Body of pancreas (tissue), 4 donors: ENCODE measurements at regions not wholly inside any gene's neighbourhood (a gene's known extent, or its start where the extent isn't known, plus 50 kb on each side); places are given as distances from the start of the nearest gene placed in this dataset.

Source experiments
- CTCF ChIP-seq, 7 experiments: fragments of 450-650 bp in 4 of 7; fragments of 200-600 bp in 3 of 7; sonication (generic) in 3 of 7; IDR thresholded peaks; one replicate each; pipeline ENCODE4 v1.5.1; 2016 to 2019; ENCODE audit warnings: antibody characterized with exemption in 7 of 7
- POLR2A ChIP-seq, 3 donors: fragments of 450-650 bp; IDR thresholded peaks; one replicate each; pipeline ENCODE4 v1.6.1; 2016; ENCODE audit warnings: antibody characterized with exemption in 3 of 3, mild to moderate bottlenecking in 2 of 3

GRCh38 chr11:38014405-38014804 is 1416.4 kb upstream of the RAG2 start:
- TF ChIP-seq POLR2A (IDR thresholded peaks at IDR 0.05) (no peak), CTCF (IDR thresholded peaks at IDR 0.05) (no peak)
